HG03066 (cell line): ENCODE measurements at regions not wholly inside any gene's neighbourhood (a gene's known extent, or its start where the extent isn't known, plus 50 kb on each side); places are given as distances from the start of the nearest gene placed in this dataset.

Experiments used
- ATAC-seq: cut with Tn5 transposase; IDR thresholded peaks from one replicate; pipeline ENCODE4 v1.9.1; 2021; ENCODE audit warnings: low read depth; ENCODE audit not compliant: unreplicated experiment

GRCh38 chr3:117150628-117151027 is 441.0 kb downstream of the TUSC7 start:
- ATAC-seq: no peak

GRCh38 chr3:117160176-117160575 is 450.6 kb downstream of the TUSC7 start:
- no peak for ATAC-seq

- no peak for ATAC-seq
Measured at GRCh38 chr3:117161816-117162215, 452.2 kb downstream of the TUSC7 start.

- ATAC-seq: no peak
Measured at GRCh38 chr3:117165176-117165575, 455.6 kb downstream of the TUSC7 start.

GRCh38 chr3:117165601-117166051 is 456.0 kb downstream of the TUSC7 start:
- no peak for ATAC-seq

- no peak for ATAC-seq
Measured at GRCh38 chr3:117168896-117169295, 459.3 kb downstream of the TUSC7 start.

- ATAC-seq: no peak
Measured at GRCh38 chr3:117170094-117170493, 460.5 kb downstream of the TUSC7 start.

GRCh38 chr3:117171124-117171523 is 461.5 kb downstream of the TUSC7 start:
- ATAC-seq: no peak

- no peak for ATAC-seq
Measured at GRCh38 chr3:117172426-117172825, 462.8 kb downstream of the TUSC7 start.

- no peak for ATAC-seq
Measured at GRCh38 chr3:117181222-117181621, 471.6 kb downstream of the TUSC7 start.

- no peak for ATAC-seq
Measured at GRCh38 chr3:117184574-117184973, 475.0 kb downstream of the TUSC7 start.

GRCh38 chr3:117191245-117191644 is 481.7 kb downstream of the TUSC7 start:
- no peak for ATAC-seq

- no peak for ATAC-seq
Measured at GRCh38 chr3:117192888-117193287, 483.3 kb downstream of the TUSC7 start.

- ATAC-seq: no peak
Measured at GRCh38 chr3:117193390-117193789, 483.8 kb downstream of the TUSC7 start.

GRCh38 chr3:117195034-117195433 is 485.5 kb downstream of the TUSC7 start:
- no peak for ATAC-seq

- ATAC-seq: no peak
Measured at GRCh38 chr3:117200962-117201361, 491.4 kb downstream of the TUSC7 start.

- no peak for ATAC-seq
Measured at GRCh38 chr3:117201901-117202774, 492.6 kb downstream of the TUSC7 start.

- no peak for ATAC-seq
Measured at GRCh38 chr3:117217355-117217754, 507.8 kb downstream of the TUSC7 start.

GRCh38 chr3:117217760-117218316 is 508.3 kb downstream of the TUSC7 start:
- ATAC-seq: no peak

- no peak for ATAC-seq
Measured at GRCh38 chr3:117218641-117219048, 509.1 kb downstream of the TUSC7 start.

GRCh38 chr3:117219296-117219695 is 509.7 kb downstream of the TUSC7 start:
- no peak for ATAC-seq

- ATAC-seq: no peak
Measured at GRCh38 chr3:117226932-117227331, 517.4 kb downstream of the TUSC7 start.
